ENCODE measurements at regions not wholly inside any gene's neighbourhood (a gene's known extent, or its start where the extent isn't known, plus 50 kb on each side); places are given as distances from the start of the nearest gene placed in this dataset.

DNA sequence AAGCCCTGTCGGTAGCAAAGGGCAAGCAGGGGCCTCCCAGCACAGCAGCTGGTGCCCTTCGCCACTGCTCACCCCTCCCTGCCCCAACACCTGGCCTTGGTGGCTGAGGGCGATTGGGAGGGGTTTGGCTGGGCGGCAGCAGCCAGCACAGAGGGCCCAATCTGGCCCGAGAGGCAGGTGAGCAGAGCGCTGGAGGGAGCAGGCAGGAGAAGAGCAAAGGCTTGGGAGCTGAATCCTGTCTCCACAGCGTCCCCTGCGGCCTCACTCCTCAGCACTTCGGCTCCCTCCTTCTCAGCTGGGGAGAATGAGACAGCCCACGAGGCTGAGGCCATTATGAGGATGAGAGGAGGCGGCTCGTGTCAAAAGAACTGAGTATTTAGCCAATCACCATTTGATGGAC is 74.9 kb upstream of the TAF1B start:
- Histone ChIP-seq H3K4me3 (no peak overlapping the region), H3K27ac (no peak overlapping the region)
- TF ChIP-seq CTCF (IDR thresholded peaks at IDR 0.05) = no peak
- DNase-seq (ENCODE audit: low spot score) = no peak

DNA sequence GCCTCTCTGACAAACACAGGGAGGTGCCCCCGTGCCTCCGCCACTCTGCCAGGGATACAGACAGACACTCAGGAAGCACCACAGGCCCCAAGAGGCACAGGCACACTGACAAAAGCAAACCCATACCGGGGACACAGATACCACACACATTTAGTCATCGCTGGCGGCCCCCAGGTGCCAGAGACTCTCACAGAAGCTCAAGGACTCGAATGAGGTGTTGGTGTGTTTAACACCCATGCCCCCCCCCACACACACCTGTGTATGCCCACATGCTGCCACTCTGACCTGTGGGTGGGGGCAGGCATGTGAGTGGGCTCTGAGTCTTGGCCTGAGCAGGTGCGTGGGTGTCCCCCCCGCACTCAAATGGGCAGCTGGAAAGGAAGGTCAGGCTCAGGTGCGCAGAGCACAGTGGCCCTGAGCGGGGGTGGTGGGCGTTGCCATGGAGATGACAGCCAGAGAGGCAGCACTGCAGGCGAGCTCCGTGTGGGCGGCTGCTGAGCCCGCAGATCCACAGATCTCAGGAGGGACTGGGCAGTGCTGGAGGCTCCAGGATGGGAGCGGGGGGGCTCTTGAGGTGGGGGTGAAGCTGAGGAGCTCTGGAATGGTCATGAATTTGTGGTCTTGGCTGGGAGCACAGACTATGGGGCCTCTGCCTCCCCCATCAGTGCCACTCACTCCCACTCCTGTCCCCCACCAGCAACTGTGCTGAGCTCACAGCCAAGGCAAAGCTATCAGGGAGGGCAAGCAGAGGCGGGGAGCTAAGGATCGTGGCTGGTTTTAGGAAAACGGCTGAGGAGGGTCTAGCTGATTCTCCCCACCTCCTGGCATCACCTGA is 73.9 kb upstream of the TAF1B start:
- DNase-seq (ENCODE audit: low spot score) = no peak
- no peak overlapping the region for H3K4me3 ChIP-seq
- TF ChIP-seq CTCF (IDR thresholded peaks at IDR 0.05) = no peak
- H3K27ac ChIP-seq = no peak overlapping the region

DNA sequence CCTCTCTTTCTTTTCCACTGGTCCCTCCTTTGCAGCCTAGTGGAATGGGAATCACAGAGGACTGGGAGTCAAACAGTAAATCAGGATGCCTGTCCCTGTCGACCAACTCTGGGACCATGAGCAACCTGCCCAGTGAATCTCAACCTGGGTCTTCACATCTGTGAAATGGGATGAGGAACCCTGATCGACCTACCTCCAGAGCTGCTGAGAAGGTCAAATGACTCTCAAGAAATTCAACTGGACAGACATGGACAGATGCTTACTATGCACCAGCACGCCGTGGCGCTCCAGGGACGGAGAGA is 73.3 kb upstream of the TAF1B start:
- TF ChIP-seq CTCF (IDR thresholded peaks at IDR 0.05) = no peak
- Histone ChIP-seq H3K4me3 (peak overlapping the region; percentile 41), H3K27ac (peak overlapping the region in 1 of 2 donors; percentile 23)
- DNase-seq (ENCODE audit: low spot score) = no peak

DNA sequence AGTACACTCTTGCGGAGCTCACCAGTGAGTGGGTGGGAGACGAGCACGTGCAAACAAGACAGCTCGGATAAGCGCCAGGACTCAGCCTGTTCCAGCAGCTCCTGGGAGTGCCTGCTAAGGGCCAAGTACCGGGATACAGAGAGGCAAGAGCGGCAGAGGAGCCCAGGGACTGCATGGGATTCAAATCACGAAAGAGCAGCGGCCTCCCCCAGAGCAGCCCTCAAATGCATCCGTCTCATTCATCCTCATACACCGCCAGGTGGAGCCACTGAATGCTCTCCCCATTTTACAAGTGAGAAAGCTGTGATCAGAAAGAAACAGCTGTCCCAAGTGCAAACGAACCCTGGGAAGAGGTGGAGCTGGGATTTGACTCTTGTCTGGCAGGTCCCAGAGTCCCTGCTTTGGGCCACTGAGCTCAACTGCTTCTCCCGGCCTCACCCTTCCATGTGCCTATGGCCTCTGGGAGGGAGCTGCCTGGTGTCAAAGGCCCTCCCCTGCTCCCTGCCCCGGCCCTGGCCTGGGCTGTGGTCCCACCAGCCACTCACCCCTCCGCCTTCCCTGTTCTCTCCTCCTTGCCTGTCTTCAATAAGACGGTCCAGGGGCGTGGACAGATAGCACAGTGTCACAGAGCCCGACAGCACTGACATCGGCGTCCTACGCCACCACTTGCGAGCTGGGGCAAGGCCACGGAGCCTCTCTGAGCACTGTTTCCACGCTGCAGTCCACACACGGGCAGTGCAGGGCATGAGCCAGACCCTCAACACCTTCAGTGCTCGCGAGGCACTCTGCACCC is 72.8 kb upstream of the TAF1B start:
- TF ChIP-seq CTCF (IDR thresholded peaks at IDR 0.05) = peak; percentile 27
- Histone ChIP-seq H3K4me3 (peak overlapping the region; percentile 41), H3K27ac (peak overlapping the region in 1 of 2 donors; percentile 56)
- peak; percentile 74 for DNase-seq (ENCODE audit: low spot score)

DNA sequence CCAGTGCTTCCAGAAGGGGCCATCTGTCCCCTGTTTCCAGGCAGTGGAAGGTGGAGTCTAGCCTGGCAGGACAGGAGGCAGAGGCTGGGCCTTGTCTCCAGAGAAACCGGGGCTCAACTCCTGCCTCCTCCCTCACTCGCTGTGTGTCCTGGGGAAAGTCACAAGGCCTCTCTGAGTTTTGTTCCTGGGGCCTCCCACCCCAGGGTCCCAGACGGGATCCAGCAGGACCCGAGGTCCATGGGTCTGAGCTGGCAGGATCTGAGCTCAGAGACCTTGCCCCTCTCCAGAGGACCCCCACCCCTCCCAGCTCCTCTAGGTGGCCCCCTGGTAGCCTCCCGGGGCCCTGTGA is 72.2 kb upstream of the TAF1B start:
- DNase-seq (ENCODE audit: low spot score) = no peak
- Histone ChIP-seq H3K4me3 (no peak overlapping the region), H3K27ac (peak overlapping the region in 1 of 2 donors; percentile 56)
- no peak for TF ChIP-seq CTCF (IDR thresholded peaks at IDR 0.05)

DNA sequence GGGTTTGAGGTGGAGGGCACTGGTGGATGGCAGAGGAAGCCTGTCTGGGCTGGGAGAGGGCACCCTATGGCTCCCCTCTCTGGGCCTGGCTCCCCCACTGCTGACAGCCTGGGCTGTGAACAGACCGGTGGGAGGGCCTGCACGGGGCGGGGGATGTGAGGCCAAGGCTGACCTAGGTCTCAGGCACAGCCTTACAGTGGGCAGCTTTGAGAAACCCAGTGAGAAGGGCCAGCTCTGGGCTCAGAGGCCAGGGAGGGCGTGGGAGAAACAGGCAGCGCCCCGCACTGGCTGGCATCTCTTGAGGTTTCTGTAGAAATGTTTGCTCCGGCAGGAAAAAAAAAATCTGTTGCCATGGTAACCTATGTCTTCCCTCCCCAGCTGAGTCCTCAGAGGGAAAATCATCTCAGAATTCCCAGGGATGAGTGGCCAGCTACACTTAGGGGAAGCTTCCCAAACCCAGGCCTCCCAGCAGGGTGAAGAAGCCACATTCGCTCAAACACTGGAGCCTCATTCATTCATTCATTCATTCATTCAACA is 71.7 kb upstream of the TAF1B start:
- H3K27ac ChIP-seq = peak overlapping the region in 1 of 2 donors; percentile 56
- no peak for DNase-seq (ENCODE audit: low spot score)
- no peak overlapping the region for H3K4me3 ChIP-seq

More for the DNA sequence above, 71.7 kb upstream of the TAF1B start:
- no peak for TF ChIP-seq CTCF (IDR thresholded peaks at IDR 0.05)
